Mesothelial cell of epicardium (in vitro differentiated cells): ENCODE measurements at regions not wholly inside any gene's neighbourhood (a gene's known extent, or its start where the extent isn't known, plus 50 kb on each side); places are given as distances from the start of the nearest gene placed in this dataset.

Experiments
- DNase-seq, 2 experiments: peaks; one replicate each; pipeline ENCODE4 v3.0.0; 2021; ENCODE audit warnings: low spot score in 2 of 2; ENCODE audit not compliant: unreplicated experiment in 2 of 2
- H3K27ac Mint-ChIP-seq: 2 replicates; pipeline ENCODE4 v1.8.0; 2021; ENCODE audit warnings: mixed read lengths
- H3K27me3 Mint-ChIP-seq: 2 replicates; pipeline ENCODE4 v1.8.0; 2021; ENCODE audit warnings: low read depth, mixed read lengths
- H3K36me3 Mint-ChIP-seq: 2 replicates; pipeline ENCODE4 v1.8.0; 2021; ENCODE audit warnings: mixed read lengths
- H3K4me1 Mint-ChIP-seq: 2 replicates; pipeline ENCODE4 v1.8.0; 2021; ENCODE audit warnings: mixed read lengths
- H3K4me3 Mint-ChIP-seq: 2 replicates; pipeline ENCODE4 v1.8.0; 2021; ENCODE audit warnings: mild to moderate bottlenecking, moderate library complexity, mixed read lengths
- H3K9me3 Mint-ChIP-seq: 2 replicates; pipeline ENCODE4 v1.8.0; 2021; ENCODE audit warnings: mixed read lengths
- CTCF ChIP-seq: fragments of 200-600 bp; sonication (generic); IDR thresholded peaks from one replicate; pipeline ENCODE4 v1.5.0; 2021; ENCODE audit warnings: antibody characterized with exemption; ENCODE audit not compliant: unreplicated experiment

DNA sequence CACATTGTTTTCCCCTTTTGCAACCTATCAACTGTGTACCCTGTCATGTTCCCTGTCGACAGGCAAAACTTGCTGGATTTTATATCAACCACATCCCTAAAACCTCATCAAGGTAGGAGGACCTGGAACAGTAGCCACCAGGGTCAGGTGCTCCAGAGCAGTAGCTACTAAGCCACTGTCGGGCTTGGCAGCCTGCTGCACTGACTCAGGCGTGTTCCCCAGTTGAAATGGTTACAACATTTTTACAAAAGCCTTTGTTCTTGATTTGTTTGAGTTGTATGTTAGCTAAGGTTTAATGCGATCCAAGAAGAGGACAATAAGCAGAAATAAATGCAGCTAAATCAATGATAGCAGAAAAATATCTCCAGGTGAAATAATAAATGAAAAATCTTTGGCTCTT is 407.4 kb upstream of the TLE4 start:
- no peak for TF ChIP-seq CTCF
- no peak overlapping the region for H3K27ac Mint-ChIP-seq
- no peak overlapping the region for H3K4me3 Mint-ChIP-seq
- H3K27me3 Mint-ChIP-seq: peaks cover 19% of the 10 kb centered on the region
- DNase-seq: no peak
- peaks cover 28% of the 10 kb centered on the region for H3K4me1 Mint-ChIP-seq
- H3K9me3 Mint-ChIP-seq: peaks cover 4% of the 10 kb centered on the region
- H3K36me3 Mint-ChIP-seq: no peaks in the 10 kb centered on the region

DNA sequence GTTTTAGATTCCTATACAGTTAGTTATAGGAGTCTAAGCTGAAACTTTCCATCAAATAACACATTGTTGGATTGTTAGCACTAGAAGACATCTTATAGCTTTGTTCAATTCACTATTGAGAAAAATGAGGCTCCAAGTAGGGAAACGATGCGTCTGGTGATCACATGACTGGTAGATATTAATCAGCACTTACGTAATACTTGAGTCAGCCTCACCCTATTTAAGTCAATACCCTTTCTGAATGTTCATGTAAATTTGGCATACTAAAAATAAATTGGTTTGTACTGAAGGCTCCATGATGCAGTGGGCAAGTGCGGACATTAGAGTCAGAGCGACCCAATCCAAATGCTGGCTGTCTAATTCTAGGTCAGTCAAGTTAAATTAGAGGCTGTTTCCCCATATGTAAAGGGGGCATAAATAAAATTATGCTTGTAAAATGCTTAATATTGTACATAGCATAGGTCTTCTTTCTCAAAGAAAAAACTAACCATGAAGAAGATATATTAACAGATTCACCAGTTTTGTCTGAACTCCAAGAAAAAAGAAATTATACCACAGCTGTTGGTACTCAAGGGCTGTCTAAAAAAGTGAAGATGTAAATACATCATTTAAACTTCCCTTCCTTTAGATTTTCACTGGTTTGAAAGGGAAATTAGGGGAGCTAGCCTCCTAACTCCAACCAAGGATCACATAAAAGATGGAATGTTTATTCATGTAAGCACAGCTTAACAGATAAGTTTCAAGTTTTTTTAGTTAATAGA is 406.6 kb upstream of the TLE4 start:
- H3K27me3 Mint-ChIP-seq: peaks cover 19% of the 10 kb centered on the region
- DNase-seq: no peak
- no peak overlapping the region for H3K4me3 Mint-ChIP-seq
- peaks cover 8% of the 10 kb centered on the region for H3K9me3 Mint-ChIP-seq
- no peak overlapping the region for H3K27ac Mint-ChIP-seq
- H3K36me3 Mint-ChIP-seq: no peaks in the 10 kb centered on the region
- peaks cover 28% of the 10 kb centered on the region for H3K4me1 Mint-ChIP-seq
- TF ChIP-seq CTCF: no peak

- peak overlapping the region; percentile 68 for H3K27ac Mint-ChIP-seq
- peaks cover 14% of the 10 kb centered on the region for H3K9me3 Mint-ChIP-seq
- H3K36me3 Mint-ChIP-seq: peaks cover 3% of the 10 kb centered on the region
Observed at GRCh38 chr9:79166005-79166404, 405.8 kb upstream of the TLE4 start.

DNA sequence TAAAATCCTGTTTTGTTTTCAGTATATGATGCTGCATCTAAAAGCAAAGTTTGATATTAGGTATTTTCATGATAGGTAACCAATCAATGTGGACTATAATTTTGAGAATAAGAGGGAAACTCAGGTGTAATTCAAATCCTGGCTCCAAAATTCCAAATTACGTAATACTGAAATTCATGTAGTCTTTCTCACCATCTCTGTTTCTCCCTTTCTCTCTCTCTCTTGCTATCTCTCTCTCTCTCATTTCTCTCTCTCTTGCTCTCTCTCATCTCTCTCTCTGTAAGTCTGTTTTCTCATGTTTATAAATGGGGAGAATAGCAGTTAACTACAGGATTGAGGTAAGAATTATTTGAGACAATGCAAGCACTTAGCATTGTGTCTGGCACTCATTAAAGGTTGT is 401.1 kb upstream of the TLE4 start:
- no peak overlapping the region for H3K4me3 Mint-ChIP-seq
- no peak for DNase-seq
- peaks cover 15% of the 10 kb centered on the region for H3K4me1 Mint-ChIP-seq
- H3K36me3 Mint-ChIP-seq: peaks cover 4% of the 10 kb centered on the region
- peaks cover 10% of the 10 kb centered on the region for H3K27me3 Mint-ChIP-seq
- TF ChIP-seq CTCF: no peak
- no peak overlapping the region for H3K27ac Mint-ChIP-seq
- peaks cover 21% of the 10 kb centered on the region for H3K9me3 Mint-ChIP-seq

More at GRCh38 chr9:79166005-79166404, 405.8 kb upstream of the TLE4 start:
- Mint-ChIP-seq H3K4me1 (peaks cover 28% of the 10 kb centered on the region), H3K27me3 (peaks cover 19% of the 10 kb centered on the region), H3K4me3 (no peak overlapping the region)
- no peak for TF ChIP-seq CTCF
- no peak for DNase-seq

DNA sequence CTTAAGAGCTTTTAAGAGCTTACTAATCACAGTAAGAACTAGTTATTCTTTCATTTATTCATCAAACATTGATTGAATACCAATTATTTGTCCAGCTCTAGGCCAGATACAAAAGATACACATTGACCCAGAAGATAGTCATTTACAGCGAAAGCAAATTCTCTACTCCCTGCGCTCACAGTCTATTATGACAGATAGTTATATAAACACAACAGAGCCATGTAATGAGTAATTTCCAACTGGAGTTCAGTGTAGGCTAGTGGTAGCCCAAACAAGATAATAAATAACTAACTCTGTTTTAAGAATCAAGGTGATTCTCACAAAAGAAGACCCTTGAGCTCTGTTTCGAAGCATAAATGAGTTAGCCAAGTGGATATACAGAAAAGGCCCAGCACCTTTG is 397.8 kb upstream of the TLE4 start:
- Mint-ChIP-seq H3K36me3 (peaks cover 4% of the 10 kb centered on the region), H3K27me3 (peaks cover 3% of the 10 kb centered on the region), H3K4me1 (peaks cover 5% of the 10 kb centered on the region), H3K4me3 (no peak overlapping the region), H3K9me3 (peaks cover 21% of the 10 kb centered on the region), H3K27ac (no peak overlapping the region)
- DNase-seq: no peak
- TF ChIP-seq CTCF: no peak
